Neural crest cell (in vitro differentiated cells): ENCODE measurements at regions not wholly inside any gene's neighbourhood (a gene's known extent, or its start where the extent isn't known, plus 50 kb on each side); places are given as distances from the start of the nearest gene placed in this dataset.

Experiments
- DNase-seq: peaks from one replicate; pipeline ENCODE4 v3.0.0; 2021; ENCODE audit warnings: low read depth, mixed read lengths, low spot score
- H3K27ac Mint-ChIP-seq: one replicate; pipeline ENCODE4 v1.8.0; 2021; ENCODE audit warnings: mild to moderate bottlenecking, mixed read lengths; ENCODE audit not compliant: unreplicated experiment
- H3K27me3 Mint-ChIP-seq: 2 replicates; pipeline ENCODE4 v1.8.0; 2021; ENCODE audit warnings: low read depth, mild to moderate bottlenecking, mixed read lengths
- H3K36me3 Mint-ChIP-seq: 2 replicates; pipeline ENCODE4 v1.8.0; 2021; ENCODE audit warnings: low read depth, mild to moderate bottlenecking, mixed read lengths
- H3K4me1 Mint-ChIP-seq: 2 replicates; pipeline ENCODE4 v1.8.0; 2021; ENCODE audit warnings: mixed read lengths
- H3K4me3 Mint-ChIP-seq: one replicate; pipeline ENCODE4 v1.8.0; 2021; ENCODE audit warnings: mild to moderate bottlenecking, mixed read lengths
- H3K9me3 Mint-ChIP-seq: 2 replicates; pipeline ENCODE4 v1.8.0; 2021; ENCODE audit warnings: mixed read lengths
- TF ChIP-seq, protein P1 (sequence below): fragments of 200-600 bp; sonication (generic); conservative IDR thresholded peaks from 2 replicates; pipeline ENCODE4 v1.5.0; 2021; ENCODE audit warnings: antibody characterized with exemption, mild to moderate bottlenecking

DNA sequence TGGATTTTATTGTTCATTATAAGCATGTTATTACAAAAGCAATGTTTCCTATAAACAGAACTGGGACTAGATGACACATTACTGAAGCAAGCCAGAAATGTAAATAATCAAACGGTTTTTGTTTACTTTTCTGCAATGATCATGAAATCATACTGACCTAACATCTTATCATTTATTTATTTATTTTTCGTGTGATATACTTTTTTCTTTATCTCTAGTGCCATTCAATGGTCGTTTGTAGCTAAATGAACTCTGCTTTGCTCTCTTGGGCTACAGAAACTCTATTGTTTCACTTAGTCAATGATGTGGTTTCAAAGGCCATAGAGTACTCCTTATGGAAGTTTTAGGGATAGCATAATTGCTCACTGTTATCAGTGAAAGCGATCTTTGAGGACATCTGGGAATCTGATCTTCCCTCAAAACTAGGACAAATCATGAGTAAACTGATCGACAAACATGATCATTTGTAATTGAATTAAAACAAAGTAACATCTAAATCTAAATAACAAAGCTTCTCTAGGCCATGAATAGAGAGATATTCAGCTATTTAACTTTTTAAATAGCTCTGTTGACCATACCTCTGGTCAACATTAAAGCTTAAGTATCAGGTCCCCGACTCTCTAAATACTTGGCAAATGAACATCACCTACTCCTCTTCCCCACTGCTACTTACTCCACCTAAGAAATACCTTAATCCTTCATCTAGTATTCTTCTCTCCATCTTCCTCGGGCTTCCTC is 933.4 kb downstream of the TFAP2A start:
- no peak overlapping the region for H3K27ac Mint-ChIP-seq
- no peak overlapping the region for H3K4me3 Mint-ChIP-seq
- TF ChIP-seq, protein P1, sequence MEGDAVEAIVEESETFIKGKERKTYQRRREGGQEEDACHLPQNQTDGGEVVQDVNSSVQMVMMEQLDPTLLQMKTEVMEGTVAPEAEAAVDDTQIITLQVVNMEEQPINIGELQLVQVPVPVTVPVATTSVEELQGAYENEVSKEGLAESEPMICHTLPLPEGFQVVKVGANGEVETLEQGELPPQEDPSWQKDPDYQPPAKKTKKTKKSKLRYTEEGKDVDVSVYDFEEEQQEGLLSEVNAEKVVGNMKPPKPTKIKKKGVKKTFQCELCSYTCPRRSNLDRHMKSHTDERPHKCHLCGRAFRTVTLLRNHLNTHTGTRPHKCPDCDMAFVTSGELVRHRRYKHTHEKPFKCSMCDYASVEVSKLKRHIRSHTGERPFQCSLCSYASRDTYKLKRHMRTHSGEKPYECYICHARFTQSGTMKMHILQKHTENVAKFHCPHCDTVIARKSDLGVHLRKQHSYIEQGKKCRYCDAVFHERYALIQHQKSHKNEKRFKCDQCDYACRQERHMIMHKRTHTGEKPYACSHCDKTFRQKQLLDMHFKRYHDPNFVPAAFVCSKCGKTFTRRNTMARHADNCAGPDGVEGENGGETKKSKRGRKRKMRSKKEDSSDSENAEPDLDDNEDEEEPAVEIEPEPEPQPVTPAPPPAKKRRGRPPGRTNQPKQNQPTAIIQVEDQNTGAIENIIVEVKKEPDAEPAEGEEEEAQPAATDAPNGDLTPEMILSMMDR = no peak
- peaks cover 6% of the 10 kb centered on the region for H3K36me3 Mint-ChIP-seq
- no peak for DNase-seq
- H3K4me1 Mint-ChIP-seq = peaks cover 14% of the 10 kb centered on the region
- H3K27me3 Mint-ChIP-seq = no peaks in the 10 kb centered on the region
- peaks cover 9% of the 10 kb centered on the region for H3K9me3 Mint-ChIP-seq

DNA sequence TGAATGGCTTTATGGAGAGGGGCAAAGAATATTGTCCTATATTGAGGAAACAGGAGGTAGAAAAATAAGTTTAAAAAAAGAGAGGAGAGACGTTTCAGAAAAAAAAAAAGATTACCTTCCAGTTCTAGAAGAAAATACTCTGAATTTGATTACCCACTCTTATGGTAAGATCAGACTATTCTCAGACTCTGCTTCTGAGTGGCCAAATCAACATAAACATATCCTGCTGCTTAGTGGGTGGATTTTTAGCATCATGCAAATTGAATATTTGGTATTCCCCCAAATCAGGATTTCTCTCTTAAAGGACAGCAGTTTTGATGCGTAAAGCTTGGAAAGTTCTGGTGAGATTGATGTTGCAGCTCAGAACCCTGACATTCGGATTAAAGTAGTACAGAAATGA is 946.6 kb downstream of the TFAP2A start:
- TF ChIP-seq, protein P1 = no peak
- Mint-ChIP-seq H3K9me3 (peaks cover 5% of the 10 kb centered on the region), H3K27me3 (peaks cover 21% of the 10 kb centered on the region), H3K36me3 (no peaks in the 10 kb centered on the region), H3K4me1 (no peaks in the 10 kb centered on the region), H3K4me3 (no peak overlapping the region), H3K27ac (no peak overlapping the region)
- no peak for DNase-seq

DNA sequence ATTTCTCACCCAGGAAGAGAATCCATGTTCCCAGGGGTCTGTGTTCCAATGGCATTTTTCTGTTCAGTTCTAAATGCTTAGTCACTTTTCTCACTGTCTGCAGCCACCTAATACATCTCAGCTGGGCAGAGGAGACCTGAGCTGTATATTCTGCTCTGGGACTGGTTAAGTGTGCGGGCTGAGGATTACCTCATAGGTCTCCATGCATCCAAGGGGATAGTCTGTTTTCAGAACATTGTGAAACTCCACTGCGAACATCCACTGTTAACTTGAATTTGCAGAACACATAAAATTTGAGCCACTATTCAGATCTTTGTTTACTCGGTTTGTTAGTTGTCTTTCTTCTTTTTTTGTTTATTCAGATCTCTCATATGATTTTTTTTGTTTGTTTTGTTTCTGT is 947.1 kb downstream of the TFAP2A start:
- Mint-ChIP-seq H3K9me3 (peaks cover 5% of the 10 kb centered on the region), H3K4me3 (no peak overlapping the region), H3K27ac (no peak overlapping the region), H3K4me1 (no peaks in the 10 kb centered on the region), H3K27me3 (peaks cover 24% of the 10 kb centered on the region), H3K36me3 (no peaks in the 10 kb centered on the region)
- TF ChIP-seq, protein P1 = no peak
- DNase-seq = no peak

DNA sequence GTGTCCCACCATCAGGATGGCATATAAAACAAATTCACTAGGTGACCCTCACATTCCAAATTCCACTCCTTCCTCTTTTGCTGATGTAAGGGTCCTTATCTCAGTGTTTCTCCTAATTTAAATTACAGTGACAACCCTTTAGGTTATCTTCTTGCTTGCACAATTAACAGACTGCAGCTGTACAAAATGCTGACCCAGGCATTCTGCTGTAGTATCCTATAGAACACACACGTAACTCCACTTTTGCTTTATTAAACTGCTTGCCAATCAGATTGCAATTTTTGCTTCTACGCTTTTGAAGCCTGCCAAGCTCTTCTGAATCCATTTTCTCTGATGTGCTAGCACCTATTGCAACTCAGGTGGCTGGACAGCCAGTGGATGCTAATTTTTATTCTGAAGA is 950.3 kb downstream of the TFAP2A start:
- H3K9me3 Mint-ChIP-seq = peaks cover 7% of the 10 kb centered on the region

DNA sequence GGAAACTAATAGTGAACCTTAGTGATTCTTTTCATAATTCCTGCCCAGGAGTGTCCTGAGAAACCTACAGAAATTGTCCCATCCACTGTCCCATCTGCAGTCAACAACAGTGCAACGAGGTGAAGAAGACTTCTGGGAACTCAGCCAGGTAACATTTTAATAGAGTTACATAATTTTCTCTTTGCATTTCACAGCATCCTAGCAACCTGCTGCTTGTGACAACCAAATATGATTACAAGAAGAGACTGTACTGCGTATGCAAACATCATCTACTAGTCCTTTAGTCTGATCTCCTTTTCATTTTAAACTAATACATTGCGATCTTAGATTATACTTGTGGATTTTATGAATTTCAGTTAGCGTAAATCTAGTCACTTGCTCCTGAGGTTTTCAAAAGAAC is 951.6 kb downstream of the TFAP2A start:
- Mint-ChIP-seq H3K27ac (no peak overlapping the region), H3K4me3 (no peak overlapping the region), H3K9me3 (peaks cover 7% of the 10 kb centered on the region), H3K27me3 (peaks cover 20% of the 10 kb centered on the region), H3K4me1 (no peaks in the 10 kb centered on the region), H3K36me3 (peaks cover 5% of the 10 kb centered on the region)
- DNase-seq = no peak
- TF ChIP-seq, protein P1 = no peak

More for the DNA sequence above, 950.3 kb downstream of the TFAP2A start:
- H3K4me3 Mint-ChIP-seq = no peak overlapping the region
- DNase-seq = no peak
- peaks cover 5% of the 10 kb centered on the region for H3K36me3 Mint-ChIP-seq
- TF ChIP-seq, protein P1 = no peak
- H3K27me3 Mint-ChIP-seq = peaks cover 18% of the 10 kb centered on the region
- H3K27ac Mint-ChIP-seq = no peak overlapping the region
- H3K4me1 Mint-ChIP-seq = no peaks in the 10 kb centered on the region
